GM12878 (cell line): ENCODE measurements at regions not wholly inside any gene's neighbourhood (a gene's known extent, or its start where the extent isn't known, plus 50 kb on each side); places are given as distances from the start of the nearest gene placed in this dataset.

Experiments
- ATAC-seq: fragments of 200-7000 bp; cut with Tn5 transposase; 3 replicates; pipeline ENCODE4 v1.9.1; 2020; ENCODE audit warnings: mild to moderate bottlenecking, moderate library complexity
- BruUV-seq: library from RNA; stranded (reverse); fragments of 400-500 nt; replicated peaks from 2 replicates; lab custom pipeline; 2021; lab: Mats Ljungman, UMichigan
- CTCF ChIA-PET: fragments of 300-600 bp; sonication (Branson Sonifier 250); formaldehyde crosslinking; extraction: SDS; loops from one replicate; lab custom pipeline; 2021; ENCODE audit warnings: inconsistent platforms; lab: Yijun Ruan, JAX
- POLR2A ChIA-PET: fragments of 350-600 bp; formaldehyde crosslinking; extraction: SDS; loops from one replicate; lab custom pipeline; 2021; ENCODE audit warnings: inconsistent platforms; lab: Charles Lee
- RAD21 ChIA-PET: fragments of 300-600 bp; sonication (Branson Sonifier 250); formaldehyde crosslinking; loops from one replicate; lab custom pipeline; 2023; ENCODE audit warnings: antibody characterized with exemption; ENCODE audit not compliant: unreplicated experiment; lab: Charles Lee
- SMC1A ChIA-PET: fragments of 300-600 bp; sonication (Branson Sonifier 250); formaldehyde crosslinking; loops from one replicate; lab custom pipeline; 2023; ENCODE audit not compliant: unreplicated experiment, uncharacterized antibody; lab: Charles Lee
- DNase-seq: peaks from one replicate; pipeline ENCODE4 v3.0.0-alpha.2; 2011; ENCODE audit warnings: low read depth, low spot score
- FAIRE-seq: peaks from 3 replicates; lab custom pipeline; 2011; peaks lifted over from hg19 to GRCh38; lab: Jason Lieb, UNC
- H2AFZ ChIP-seq: 2 replicates; pipeline ENCODE4 v1.6.0; 2011; ENCODE audit warnings: low read depth, low read length, control low read depth; ENCODE audit not compliant: control insufficient read depth
- H3K27ac ChIP-seq: 2 replicates; pipeline ENCODE4 v1.5.1; 2011; ENCODE audit warnings: control low read depth; ENCODE audit not compliant: control insufficient read depth, insufficient read depth
- H3K27me3 ChIP-seq, 2 experiments: replicated peaks in 1 of 2; 2 replicates each; pipeline versions ENCODE4 v1.6.0 to v1.6.1; 2011; ENCODE audit warnings: low read length in 1 of 2; ENCODE audit not compliant: control insufficient read depth in 2 of 2, insufficient read depth in 2 of 2
- H3K36me3 ChIP-seq, 2 experiments: 2 replicates each; pipeline ENCODE4 v1.5.1; 2011; ENCODE audit warnings: low read length in 1 of 2; ENCODE audit not compliant: control insufficient read depth in 2 of 2, insufficient read depth in 2 of 2
- H3K4me1 ChIP-seq: 2 replicates; pipeline ENCODE4 v1.6.1; 2011; ENCODE audit warnings: mild to moderate bottlenecking, low read length, moderate library complexity, mixed read lengths; ENCODE audit not compliant: control insufficient read depth, insufficient read depth
- H3K4me2 ChIP-seq: 2 replicates; pipeline ENCODE4 v1.6.0; 2011; ENCODE audit warnings: control low read depth; ENCODE audit not compliant: control insufficient read depth, insufficient read depth
- H3K4me3 ChIP-seq: fragments of 200-600 bp; sonication (generic); 2 replicates; pipeline ENCODE4 v1.5.1; 2016
- H3K79me2 ChIP-seq: 2 replicates; pipeline ENCODE4 v1.6.0; 2011; ENCODE audit warnings: low read length; ENCODE audit not compliant: control insufficient read depth, insufficient read depth
- H3K9ac ChIP-seq: 2 replicates; pipeline ENCODE4 v1.8.0; 2011; ENCODE audit warnings: low read length, control low read depth, mixed read lengths; ENCODE audit not compliant: control insufficient read depth, insufficient read depth
- H3K9me3 ChIP-seq: replicated peaks from 3 replicates; pipeline ENCODE4 v1.5.1; 2011; ENCODE audit warnings: mild to moderate bottlenecking, low read length; ENCODE audit not compliant: control insufficient read depth, insufficient read depth
- H4K20me1 ChIP-seq: 2 replicates; pipeline ENCODE4 v1.6.0; 2011; ENCODE audit not compliant: control insufficient read depth, insufficient read depth
- ATF3 ChIP-seq: IDR thresholded peaks from 2 replicates; pipeline ENCODE4 v1.6.1; 2011; ENCODE audit warnings: low read depth, mild to moderate bottlenecking, low read length, moderate library complexity, borderline replicate concordance; ENCODE audit errors: extremely low read depth
- CHD2 ChIP-seq: IDR thresholded peaks from 2 replicates; pipeline ENCODE4 v1.6.1; 2011; ENCODE audit warnings: low read depth, low read length, improper control_type of control experiment, borderline replicate concordance
- ELK1 ChIP-seq: IDR thresholded peaks from 2 replicates; pipeline ENCODE4 v1.6.1; 2012; ENCODE audit warnings: low read depth, low read length, improper control_type of control experiment
- EP300 ChIP-seq, 2 experiments: fragments of 150-350 bp in 1 of 2; IDR thresholded peaks; 2 replicates each; pipeline ENCODE4 v1.6.1; 2011 to 2012; ENCODE audit warnings: low read depth in 2 of 2, low read length in 2 of 2, borderline replicate concordance in 1 of 2, improper control_type of control experiment in 1 of 2, inconsistent platforms in 1 of 2; ENCODE audit not compliant: control insufficient read depth in 1 of 2
- JUNB ChIP-seq: IDR thresholded peaks from 2 replicates; pipeline ENCODE4 v1.6.1; 2016; ENCODE audit warnings: antibody characterized with exemption, mild to moderate bottlenecking
- MXI1 ChIP-seq: fragments of 150-350 bp; IDR thresholded peaks from 2 replicates; pipeline ENCODE4 v1.6.1; 2011; ENCODE audit warnings: low read depth, mild to moderate bottlenecking, inconsistent platforms, low read length, improper control_type of control experiment
- RUNX3 ChIP-seq: IDR thresholded peaks from 2 replicates; pipeline ENCODE4 v1.6.1; 2012; ENCODE audit warnings: low read length, inconsistent platforms
- SKIL ChIP-seq: fragments of 450-650 bp; IDR thresholded peaks from 2 replicates; pipeline ENCODE4 v1.6.1; 2017; ENCODE audit warnings: mild to moderate bottlenecking, low read depth, inconsistent platforms; ENCODE audit not compliant: poor library complexity, severe bottlenecking
- STAT3 ChIP-seq: IDR thresholded peaks from 2 replicates; pipeline ENCODE4 v1.6.1; 2011; ENCODE audit warnings: low read depth, low read length, improper control_type of control experiment
- TCF3 ChIP-seq: IDR thresholded peaks from 2 replicates; pipeline ENCODE4 v1.6.1; 2012; ENCODE audit warnings: low read depth, mild to moderate bottlenecking, low read length, borderline replicate concordance; ENCODE audit not compliant: insufficient read depth
- TCF7 ChIP-seq: IDR thresholded peaks from 2 replicates; pipeline ENCODE4 v1.6.1; 2014; ENCODE audit warnings: antibody characterized with exemption, borderline replicate concordance
- YBX1 ChIP-seq: fragments of 450-650 bp; IDR thresholded peaks from 2 replicates; pipeline ENCODE4 v1.6.1; 2016; ENCODE audit warnings: antibody characterized with exemption
- WGBS: methylation state at CpG from one replicate; pipeline ENCODE4 v1.1.6; 2016; ENCODE audit warnings: low lambda C conversion rate; ENCODE audit not compliant: insufficient replicate concordance, insufficient coverage; ENCODE audit errors: missing lambda C conversion rate; 5-methylcytosine and 5-hydroxymethylcytosine counted together
- in situ Hi-C: fragments of 300-500 bp; cut with MboI; formaldehyde crosslinking; loops from 9 replicates; pipeline ENCODE4 v1.14.3; 2018; ENCODE audit warnings: mixed read lengths
- intact Hi-C: fragments of 100-400 bp; cut with micrococcal nuclease; formaldehyde crosslinking; loops from one replicate; pipeline ENCODE4 v1.14.2; 2022; ENCODE audit not compliant: unreplicated experiment

- no peaks in the 10 kb centered on the region for H4K20me1 ChIP-seq
- 0% methylated on average over 3 of the region's 3 CpGs for WGBS
- no peak overlapping the region for H3K9ac ChIP-seq
- in situ Hi-C loops = no loop called here
- no peaks in the 10 kb centered on the region; a peak in 1 of 4 replicates for H3K27me3 ChIP-seq
- no peaks in the 10 kb centered on the region for H3K36me3 ChIP-seq
- DNase-seq (no peak), ATAC-seq (no peak), FAIRE-seq (no peak)
- ChIA-PET CTCF (interaction anchor here (1.2 kb wide), 1 partner anchor 16 kb away, joined by 3 read pairs; no protein-coding TSS in a partner anchor), RAD21 (no interaction called here)
- H3K4me1 ChIP-seq = no peaks in the 10 kb centered on the region
- BruUV-seq = no TSS peak
- TF ChIP-seq ATF3 = no peak
- TF ChIP-seq TCF3 = no peak
- TF ChIP-seq, all 136 proteins: peak for 0
- Histone ChIP-seq H3K4me3 (no peak overlapping the region), H3K9me3 (no peaks in the 10 kb centered on the region), H2AFZ (no peak overlapping the region), H3K27ac (no peak overlapping the region), H3K79me2 (no peaks in the 10 kb centered on the region), H3K4me2 (no peak overlapping the region)
- intact Hi-C loops = no loop called here
- ChIA-PET POLR2A (no interaction called here), SMC1A (no interaction called here)
These were observed 73.3 kb downstream of the OR13H1 start for GRCh38 chrX:131617182-131617581.

- Histone ChIP-seq H3K27me3 (no peaks in the 10 kb centered on the region; a peak in 1 of 4 replicates), H3K36me3 (no peaks in the 10 kb centered on the region), H3K79me2 (no peaks in the 10 kb centered on the region), H2AFZ (no peak overlapping the region), H3K4me3 (no peak overlapping the region), H3K4me1 (no peaks in the 10 kb centered on the region), H4K20me1 (no peaks in the 10 kb centered on the region), H3K4me2 (no peak overlapping the region), H3K9me3 (no peaks in the 10 kb centered on the region), H3K9ac (no peak overlapping the region), H3K27ac (no peak overlapping the region)
- SMC1A ChIA-PET = no interaction called here
- CTCF ChIA-PET = interaction anchor here (1.2 kb wide), 1 partner anchor 12 kb away, joined by 3 read pairs; no protein-coding TSS in a partner anchor
- RAD21 ChIA-PET = interaction anchor here (0.7 kb wide), 1 partner anchor 12 kb away, joined by 3 read pairs; no protein-coding TSS in a partner anchor
- intact Hi-C loops (no loop called here), in situ Hi-C loops (no loop called here)
- ATAC-seq (no peak), DNase-seq (no peak), FAIRE-seq (no peak)
- POLR2A ChIA-PET = no interaction called here
- BruUV-seq = no TSS peak
- 0% methylated on average over 1 of the region's 1 CpG for WGBS
- TF ChIP-seq YBX1 (no peak), JUNB (no peak), ELK1 (no peak), STAT3 (no peak), TCF7 (no peak), SKIL (no peak), EP300 (IDR thresholded peaks at IDR 0.05; ENCODE audit: borderline replicate concordance in 1 of 2, control insufficient read depth in 1 of 2, low read depth in 2 of 2, low read length in 2 of 2) (no peak), MXI1 (no peak), RUNX3 (no peak), CHD2 (no peak)
These were observed 77.8 kb downstream of the OR13H1 start for GRCh38 chrX:131621650-131622049.
